ENCODE measurements at regions not wholly inside any gene's neighbourhood (a gene's known extent, or its start where the extent isn't known, plus 50 kb on each side); places are given as distances from the start of the nearest gene placed in this dataset.

DNA sequence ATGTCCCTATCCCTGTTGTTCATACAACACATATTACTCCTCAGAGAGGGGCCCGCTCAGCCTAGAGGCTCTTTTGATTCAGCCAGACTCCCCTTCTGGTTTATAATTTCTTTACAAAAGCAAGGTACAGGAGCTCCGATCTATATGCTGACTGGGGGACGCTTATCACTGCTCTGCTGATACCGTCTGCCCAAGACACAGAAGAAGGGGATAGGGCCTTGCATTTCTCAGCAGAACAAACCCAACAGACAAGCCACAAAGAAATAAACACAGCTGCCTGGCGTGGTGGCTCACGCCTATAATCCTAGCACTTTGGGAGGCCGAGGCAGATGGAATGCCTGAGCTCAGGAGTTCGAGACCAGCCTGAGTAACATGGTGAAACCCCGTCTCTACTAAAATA is 109.9 kb upstream of the AKIP1 start:
- DNase-seq, result no peak
- TF ChIP-seq, protein P1, sequence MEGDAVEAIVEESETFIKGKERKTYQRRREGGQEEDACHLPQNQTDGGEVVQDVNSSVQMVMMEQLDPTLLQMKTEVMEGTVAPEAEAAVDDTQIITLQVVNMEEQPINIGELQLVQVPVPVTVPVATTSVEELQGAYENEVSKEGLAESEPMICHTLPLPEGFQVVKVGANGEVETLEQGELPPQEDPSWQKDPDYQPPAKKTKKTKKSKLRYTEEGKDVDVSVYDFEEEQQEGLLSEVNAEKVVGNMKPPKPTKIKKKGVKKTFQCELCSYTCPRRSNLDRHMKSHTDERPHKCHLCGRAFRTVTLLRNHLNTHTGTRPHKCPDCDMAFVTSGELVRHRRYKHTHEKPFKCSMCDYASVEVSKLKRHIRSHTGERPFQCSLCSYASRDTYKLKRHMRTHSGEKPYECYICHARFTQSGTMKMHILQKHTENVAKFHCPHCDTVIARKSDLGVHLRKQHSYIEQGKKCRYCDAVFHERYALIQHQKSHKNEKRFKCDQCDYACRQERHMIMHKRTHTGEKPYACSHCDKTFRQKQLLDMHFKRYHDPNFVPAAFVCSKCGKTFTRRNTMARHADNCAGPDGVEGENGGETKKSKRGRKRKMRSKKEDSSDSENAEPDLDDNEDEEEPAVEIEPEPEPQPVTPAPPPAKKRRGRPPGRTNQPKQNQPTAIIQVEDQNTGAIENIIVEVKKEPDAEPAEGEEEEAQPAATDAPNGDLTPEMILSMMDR (IDR thresholded peaks at IDR 0.05; ENCODE audit: control extremely low read depth, extremely low read depth), result no peak
- H3K27ac ChIP-seq (ENCODE audit: low read depth in 1 of 2, low read length in 1 of 2), result peak overlapping the region in 1 of 2 donors; percentile 57
- H3K4me3 ChIP-seq, result no peak overlapping the region
- 93% methylated on average over 9 of the region's 9 CpGs for WGBS, 2 donors
- H3K36me3 ChIP-seq (ENCODE audit: control insufficient read depth in 4 of 4, insufficient read depth in 4 of 4, low read length in 4 of 4), result peaks cover 2 to 9% (median 4%) of the 10 kb centered on the region in 4 donors
- H3K9me3 ChIP-seq (ENCODE audit: control insufficient read depth in 4 of 4, insufficient read depth in 3 of 4, low read length in 3 of 4), result no peaks in the 10 kb centered on the region
- H3K9ac ChIP-seq (ENCODE audit: insufficient read depth in 1 of 2, low read length in 2 of 2), result peak overlapping the region in 1 of 2 donors; percentile 42
- ATAC-seq (ENCODE audit: insufficient read depth, low FRiP score), result no peak
- peaks cover 9 to 24% (median 23%) of the 10 kb centered on the region in 5 donors for H3K4me1 ChIP-seq (ENCODE audit: control insufficient read depth in 5 of 5, insufficient read depth in 5 of 5, low read length in 5 of 5)
- H3K27me3 ChIP-seq (ENCODE audit: control insufficient read depth in 3 of 3, insufficient read depth in 3 of 3, low read length in 2 of 3), result no peaks in the 10 kb centered on the region

DNA sequence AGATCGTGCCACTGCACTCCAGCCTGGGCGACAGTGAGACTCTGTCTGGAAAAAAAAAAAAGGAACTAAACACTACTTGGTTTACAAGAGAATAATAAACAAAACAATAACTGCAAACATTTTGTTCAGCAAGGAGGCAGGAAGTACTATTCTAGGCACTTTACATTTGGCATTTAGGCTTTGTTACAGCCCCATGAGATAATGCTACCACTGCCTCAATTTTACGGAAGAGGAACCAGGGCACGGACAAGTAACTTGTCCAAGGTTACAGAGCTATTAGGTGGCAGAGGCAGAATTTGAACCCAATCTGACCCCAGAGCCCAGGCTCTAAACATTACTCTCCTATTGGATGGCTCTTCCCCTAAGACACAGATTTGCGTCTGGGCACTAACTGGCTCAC is 108.7 kb upstream of the AKIP1 start:
- TF ChIP-seq, protein P1 (IDR thresholded peaks at IDR 0.05; ENCODE audit: control extremely low read depth, extremely low read depth), result no peak
- Histone ChIP-seq H3K9me3 (ENCODE audit: control insufficient read depth in 4 of 4, insufficient read depth in 3 of 4, low read length in 3 of 4) (no peaks in the 10 kb centered on the region), H3K36me3 (ENCODE audit: control insufficient read depth in 4 of 4, insufficient read depth in 4 of 4, low read length in 4 of 4) (peaks cover 2 to 9% (median 4%) of the 10 kb centered on the region in 4 donors), H3K9ac (ENCODE audit: insufficient read depth in 1 of 2, low read length in 2 of 2) (no peak overlapping the region), H3K4me1 (ENCODE audit: control insufficient read depth in 5 of 5, insufficient read depth in 5 of 5, low read length in 5 of 5) (peaks cover 9 to 28% (median 18%) of the 10 kb centered on the region in 5 donors), H3K4me3 (no peak overlapping the region), H3K27me3 (ENCODE audit: control insufficient read depth in 3 of 3, insufficient read depth in 3 of 3, low read length in 2 of 3) (no peaks in the 10 kb centered on the region), H3K27ac (ENCODE audit: low read depth in 1 of 2, low read length in 1 of 2) (peak overlapping the region in 1 of 2 donors; percentile 49)
- DNase-seq (no peak), ATAC-seq (ENCODE audit: insufficient read depth, low FRiP score) (no peak)
- 60 to 62% methylated on average over 5 of the region's 5 CpGs for WGBS, 2 donors

DNA sequence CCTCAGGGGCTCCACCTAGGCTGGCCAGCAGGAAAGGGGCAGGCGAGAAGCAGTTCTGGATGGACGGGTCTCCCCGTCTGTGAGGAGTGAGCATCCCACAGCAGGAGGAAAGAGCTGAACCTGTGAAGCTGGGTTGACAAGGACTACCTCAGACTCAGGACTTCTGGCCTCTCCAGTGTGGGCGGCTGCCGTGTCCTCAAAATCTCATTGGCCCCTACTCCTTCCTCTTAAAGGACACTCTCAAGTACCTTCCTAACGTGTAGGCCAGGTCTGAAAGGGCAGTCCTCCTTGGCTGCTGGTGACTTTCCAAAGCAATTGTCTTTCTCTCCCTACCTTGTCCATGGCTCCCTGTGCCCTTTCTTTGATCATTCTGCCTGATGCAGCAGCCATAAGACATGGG is 107.0 kb upstream of the AKIP1 start:
- H3K4me1 ChIP-seq (ENCODE audit: control insufficient read depth in 5 of 5, insufficient read depth in 5 of 5, low read length in 5 of 5), result peaks cover 15 to 43% (median 30%) of the 10 kb centered on the region in 5 donors
- ATAC-seq (ENCODE audit: insufficient read depth, low FRiP score), result no peak
- H3K27ac ChIP-seq (ENCODE audit: low read depth in 1 of 2, low read length in 1 of 2), result peak overlapping the region in 1 of 2 donors; percentile 66

More for the DNA sequence above, 107.0 kb upstream of the AKIP1 start:
- WGBS, 2 donors, result 66% methylated on average over 6 of the region's 6 CpGs
- Histone ChIP-seq H3K4me3 (no peak overlapping the region), H3K9ac (ENCODE audit: insufficient read depth in 1 of 2, low read length in 2 of 2) (no peak overlapping the region), H3K36me3 (ENCODE audit: control insufficient read depth in 4 of 4, insufficient read depth in 4 of 4, low read length in 4 of 4) (peaks cover 0 to 9% (median 4%) of the 10 kb centered on the region in 4 donors), H3K9me3 (ENCODE audit: control insufficient read depth in 4 of 4, insufficient read depth in 3 of 4, low read length in 3 of 4) (no peaks in the 10 kb centered on the region), H3K27me3 (ENCODE audit: control insufficient read depth in 3 of 3, insufficient read depth in 3 of 3, low read length in 2 of 3) (no peaks in the 10 kb centered on the region)
- TF ChIP-seq, protein P1 (IDR thresholded peaks at IDR 0.05; ENCODE audit: control extremely low read depth, extremely low read depth), result no peak
- no peak for DNase-seq
